NK-92 (cell line): ENCODE measurements at regions not wholly inside any gene's neighbourhood (a gene's known extent, or its start where the extent isn't known, plus 50 kb on each side); places are given as distances from the start of the nearest gene placed in this dataset.

Experiments used
- DNase-seq: peaks from one replicate; lab custom pipeline; 2025; ENCODE audit not compliant: unreplicated experiment; lab: John Stamatoyannopoulos, UW

- DNase-seq = no peak
These were observed 187.4 kb downstream of the PHLDA1 start for GRCh38 chr12:75844049-75844770.

- DNase-seq = no peak
These were observed 189.5 kb downstream of the PHLDA1 start for GRCh38 chr12:75842090-75842489.

DNA sequence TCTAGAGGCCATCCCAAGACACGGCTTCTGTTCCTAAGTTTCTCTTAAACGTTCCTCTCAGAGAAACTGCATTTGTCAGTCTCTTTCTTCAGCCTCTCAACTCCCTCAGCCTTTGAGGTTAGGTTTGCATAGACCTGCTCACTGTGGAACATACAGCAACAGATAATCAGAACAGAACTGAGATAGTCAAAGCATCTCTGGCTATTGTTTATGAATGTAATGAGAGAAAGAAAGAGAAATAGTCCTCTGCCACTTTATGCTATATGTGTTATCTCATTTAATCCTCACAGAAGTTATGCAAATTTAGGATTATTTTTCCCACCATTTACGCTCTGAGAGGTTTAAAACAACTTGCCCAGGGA is 190.6 kb downstream of the PHLDA1 start:
- DNase-seq = no peak

- no peak for DNase-seq
These were observed 193.3 kb downstream of the PHLDA1 start for GRCh38 chr12:75838309-75838708.

GRCh38 chr12:75837700-75838099 is 193.9 kb downstream of the PHLDA1 start:
- no peak for DNase-seq

GRCh38 chr12:75836533-75836932 is 195.0 kb downstream of the PHLDA1 start:
- DNase-seq = no peak

DNA sequence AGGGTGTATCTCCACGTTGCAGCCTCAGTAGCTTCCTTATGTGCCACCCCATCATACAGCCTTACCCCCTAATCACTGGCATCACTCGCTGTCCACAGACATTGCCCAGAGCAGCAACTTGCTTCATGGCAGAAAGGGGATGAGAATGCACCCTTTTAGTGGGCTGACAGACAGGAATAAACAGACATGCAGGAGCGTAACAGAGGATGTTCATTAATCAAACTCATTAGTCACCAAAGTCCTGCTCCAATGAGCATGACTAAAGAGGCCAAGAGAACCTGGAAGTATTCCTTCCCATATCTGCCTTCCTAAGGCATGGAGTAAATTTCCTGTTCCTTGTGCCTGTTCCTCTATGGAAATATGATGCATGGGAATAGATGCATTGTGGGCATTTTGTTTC is 197.0 kb downstream of the PHLDA1 start:
- no peak for DNase-seq

DNA sequence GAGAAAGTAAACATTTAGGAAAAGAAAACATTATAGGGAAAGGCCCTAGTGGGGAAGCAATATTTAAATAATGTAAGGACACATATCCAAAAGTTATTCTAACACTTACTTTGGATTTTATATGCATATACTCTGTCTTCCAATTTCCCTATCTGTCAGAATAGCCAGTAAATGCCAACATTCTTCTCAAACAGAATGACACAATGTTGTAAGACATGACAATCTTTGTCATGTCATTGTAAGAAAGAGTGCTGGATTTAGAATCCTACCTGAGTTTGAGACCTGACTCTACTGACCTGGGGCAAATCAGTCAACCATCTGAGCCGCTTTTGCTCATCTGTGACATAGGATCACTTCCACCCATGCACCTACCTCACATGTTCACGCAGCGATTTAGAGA is 198.3 kb downstream of the PHLDA1 start:
- no peak for DNase-seq

DNA sequence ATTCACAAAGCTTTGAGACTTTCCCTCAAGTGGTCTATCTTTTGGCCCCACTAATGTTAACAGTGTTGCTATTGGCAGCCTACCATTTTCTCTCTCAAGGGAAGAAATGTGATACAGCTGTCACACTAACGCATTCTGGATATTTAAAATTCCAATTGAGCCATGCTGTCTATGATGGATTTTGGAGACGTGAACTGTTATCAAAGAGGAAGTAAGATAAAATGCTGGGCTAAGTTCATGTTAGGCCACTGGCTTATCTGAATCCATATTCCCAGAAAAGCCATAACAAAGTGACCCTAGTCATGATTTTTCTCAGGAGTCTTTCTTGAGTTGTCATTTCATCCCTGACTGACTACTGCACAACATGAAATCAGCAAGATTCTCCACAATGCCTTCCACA is 200.2 kb downstream of the PHLDA1 start:
- DNase-seq = no peak

DNA sequence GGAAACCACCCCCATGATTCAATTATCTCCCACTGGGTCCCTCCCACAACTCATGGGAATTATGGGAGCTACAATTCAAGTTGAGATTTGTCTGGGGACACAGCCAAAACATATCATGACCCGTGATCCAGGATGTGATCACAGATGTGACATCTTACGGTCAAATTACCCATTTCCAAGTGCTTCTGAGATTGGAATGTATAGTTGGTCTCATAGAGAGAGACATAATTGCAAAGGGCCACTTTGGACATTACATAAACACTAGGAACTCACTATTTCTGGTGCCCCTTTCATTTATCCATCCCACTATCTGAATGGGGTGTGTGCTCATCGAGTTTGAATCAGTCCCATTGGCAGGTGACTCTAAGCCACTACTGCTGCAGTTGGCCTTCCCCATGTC is 204.5 kb downstream of the PHLDA1 start:
- DNase-seq = no peak

DNA sequence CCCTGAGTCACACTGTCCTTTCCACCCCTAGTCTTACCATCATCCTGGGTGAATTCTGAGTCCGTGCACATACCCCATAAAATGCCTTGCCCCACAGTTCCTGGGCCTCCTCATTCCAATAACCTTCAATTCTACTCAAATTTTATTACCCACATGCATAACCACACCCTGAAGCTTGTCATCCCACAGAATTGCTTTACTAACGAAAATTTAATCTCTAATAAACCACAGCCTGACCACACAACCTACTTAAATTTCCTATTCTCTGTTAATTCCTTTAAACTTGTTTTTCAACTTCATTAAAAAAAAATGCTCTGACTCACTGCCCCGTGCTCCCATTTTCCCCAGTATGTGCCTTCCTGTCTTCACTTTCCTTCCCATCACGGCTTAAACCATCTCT is 205.9 kb downstream of the PHLDA1 start:
- no peak for DNase-seq

GRCh38 chr12:75823475-75823874 is 208.1 kb downstream of the PHLDA1 start:
- DNase-seq = no peak

DNA sequence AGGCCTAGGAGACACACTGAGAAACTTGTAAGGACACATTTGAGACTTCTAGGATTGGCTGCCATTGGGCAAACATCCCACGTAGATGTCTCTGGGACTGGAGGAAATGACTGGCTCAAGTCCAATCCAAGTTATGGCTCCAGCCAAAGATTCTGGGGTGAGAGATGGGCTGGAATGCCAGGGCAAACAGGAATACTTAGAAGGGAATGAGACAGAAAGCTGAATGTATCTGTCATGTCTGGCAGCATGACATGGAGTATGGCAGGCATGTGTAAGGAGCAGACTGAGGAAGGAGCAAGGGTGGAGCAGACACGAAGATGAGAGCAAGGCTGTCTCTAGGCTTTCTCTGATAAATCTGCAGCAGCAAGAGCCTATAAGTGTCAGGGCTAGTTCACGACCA is 209.2 kb downstream of the PHLDA1 start:
- DNase-seq = no peak

- no peak for DNase-seq
These were observed 210.6 kb downstream of the PHLDA1 start for GRCh38 chr12:75820848-75821578.

GRCh38 chr12:75820071-75820470 is 211.5 kb downstream of the PHLDA1 start:
- DNase-seq = no peak

- DNase-seq = no peak
These were observed 212.1 kb downstream of the PHLDA1 start for GRCh38 chr12:75819512-75819911.

- DNase-seq = no peak
These were observed 212.7 kb downstream of the PHLDA1 start for GRCh38 chr12:75818863-75819262.

- DNase-seq = no peak
These were observed 214.7 kb downstream of the PHLDA1 start for GRCh38 chr12:75816897-75817296.

DNA sequence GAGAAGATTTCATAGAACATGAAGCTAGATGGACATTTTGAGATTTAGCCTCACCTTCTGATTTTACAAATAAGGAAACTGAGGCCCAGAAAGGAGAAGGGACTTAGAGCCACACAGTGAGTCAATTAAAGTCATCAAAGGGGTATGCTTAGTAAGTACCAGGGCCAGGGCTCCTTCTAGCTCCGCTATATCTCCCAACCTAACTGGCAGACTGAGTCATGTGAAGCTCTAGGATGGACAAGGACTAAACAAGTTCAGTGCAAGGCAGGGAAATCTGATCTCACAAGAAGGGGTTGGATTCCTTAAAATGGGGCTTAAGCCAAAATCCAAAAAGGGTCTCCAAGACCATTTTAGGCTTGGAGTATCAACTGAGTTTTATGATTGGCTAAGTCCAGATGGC is 215.8 kb downstream of the PHLDA1 start:
- DNase-seq = no peak

DNA sequence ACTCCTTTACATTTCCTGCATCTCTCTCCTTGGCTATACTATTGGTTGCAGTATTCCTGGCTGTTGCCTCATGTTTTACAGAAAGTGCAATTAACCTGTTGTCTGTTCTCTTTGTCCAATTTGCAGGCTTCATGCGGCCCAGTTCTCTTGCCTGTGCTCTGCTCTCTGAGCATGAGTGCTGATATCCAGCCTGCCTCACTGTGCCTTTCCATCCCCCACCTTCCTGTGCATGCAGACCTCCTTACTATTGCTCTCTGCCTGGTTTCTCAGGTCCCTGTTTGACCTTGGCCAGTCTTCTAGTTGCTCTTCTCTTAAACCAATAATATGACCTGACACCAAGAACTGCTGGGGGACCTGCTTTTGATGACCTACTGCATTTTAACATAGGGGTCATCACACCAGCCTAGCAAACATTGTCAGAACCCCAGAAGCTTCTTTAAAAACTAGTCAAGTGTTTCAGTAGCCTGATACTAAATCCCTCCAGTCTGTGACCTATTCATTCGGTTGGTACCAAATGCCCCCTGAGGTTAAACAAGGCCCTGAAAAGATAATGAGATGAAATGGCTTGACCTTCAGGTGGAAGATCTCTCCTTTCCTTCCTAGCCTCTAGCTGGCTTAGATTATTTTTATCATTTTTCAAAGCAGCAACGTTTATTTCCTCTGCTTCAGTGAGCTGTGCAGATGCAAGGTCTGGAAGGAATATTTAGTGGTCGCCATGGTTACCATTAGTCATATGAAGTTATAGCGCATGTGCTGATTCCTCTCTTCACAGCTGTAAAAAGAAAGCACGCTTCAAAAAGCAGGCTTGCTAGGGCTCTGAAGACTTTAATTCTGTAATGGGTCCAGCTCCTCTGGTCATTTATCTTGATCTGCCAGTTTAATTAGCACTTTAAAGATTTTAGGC is 216.5 kb downstream of the PHLDA1 start:
- DNase-seq = no peak

DNA sequence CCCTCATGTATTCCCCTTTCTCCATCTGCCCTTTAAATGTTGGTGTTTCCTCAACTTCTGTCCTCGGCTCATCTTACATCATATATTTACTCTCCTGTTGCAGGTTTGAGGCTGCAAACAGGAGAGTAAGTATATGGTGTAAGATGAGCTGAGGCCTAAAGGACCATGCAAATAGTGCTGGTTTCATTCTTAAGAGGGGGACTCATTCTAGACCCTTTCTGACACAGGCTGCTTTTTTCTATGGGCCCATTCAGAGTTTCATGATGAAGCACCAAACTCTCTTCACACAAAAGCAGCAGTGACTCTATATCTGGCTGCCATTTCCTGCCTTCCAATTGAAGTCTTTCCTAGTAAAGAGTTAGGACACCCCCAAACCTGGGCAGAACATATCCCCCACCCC is 218.5 kb downstream of the PHLDA1 start:
- DNase-seq = no peak
